H1 (cell line): ENCODE measurements at regions not wholly inside any gene's neighbourhood (a gene's known extent, or its start where the extent isn't known, plus 50 kb on each side); places are given as distances from the start of the nearest gene placed in this dataset.

ENCODE experiments used
- CTCF ChIA-PET: fragments of 300-600 bp; sonication (Branson Sonifier 250); formaldehyde crosslinking; loops from one replicate; lab custom pipeline; 2021; ENCODE audit not compliant: partially characterized antibody; lab: Charles Lee
- POLR2A ChIA-PET: fragments of 300-600 bp; sonication (Branson Sonifier 250); formaldehyde crosslinking; loops from one replicate; lab custom pipeline; 2021; ENCODE audit warnings: inconsistent platforms; ENCODE audit not compliant: partially characterized antibody; lab: Charles Lee
- DNase-seq, 2 experiments: peaks; one replicate each; pipeline versions ENCODE4 v3.0.0 to v3.0.0-alpha.2; 2010 to 2022; ENCODE audit warnings: low spot score in 2 of 2, low read depth in 1 of 2, mixed read lengths in 1 of 2
- FAIRE-seq: peaks from 2 replicates; lab custom pipeline; 2011; peaks lifted over from hg19 to GRCh38; lab: Jason Lieb, UNC
- H2AFZ ChIP-seq: 2 replicates; pipeline ENCODE4 v1.8.1; 2012; ENCODE audit warnings: low read length, inconsistent platforms
- H2AK5ac ChIP-seq: 2 replicates; pipeline ENCODE4 v1.6.1; 2013; ENCODE audit warnings: low read depth, low read length
- H2BK120ac ChIP-seq: replicated peaks from 2 replicates; pipeline ENCODE3; 2013; ENCODE audit warnings: low read depth, low read length, inconsistent platforms
- H2BK12ac ChIP-seq: 2 replicates; pipeline ENCODE4 v1.6.1; 2013; ENCODE audit warnings: low read depth, low read length
- H2BK15ac ChIP-seq: 2 replicates; pipeline ENCODE4 v1.6.1; 2013; ENCODE audit warnings: low read length
- H2BK20ac ChIP-seq: 2 replicates; pipeline ENCODE4 v1.6.1; 2013; ENCODE audit warnings: low read length
- H2BK5ac ChIP-seq: 2 replicates; pipeline ENCODE4 v1.6.1; 2013; ENCODE audit warnings: low read depth, low read length
- H3K14ac ChIP-seq: 2 replicates; pipeline ENCODE4 v1.6.1; 2013; ENCODE audit warnings: inconsistent platforms; ENCODE audit not compliant: insufficient read length
- H3K18ac ChIP-seq: 2 replicates; pipeline ENCODE4 v1.6.1; 2013; ENCODE audit warnings: low read length; ENCODE audit errors: extremely low read depth
- H3K23ac ChIP-seq: 2 replicates; pipeline ENCODE4 v1.6.1; 2013; ENCODE audit warnings: inconsistent platforms; ENCODE audit not compliant: insufficient read length
- H3K23me2 ChIP-seq: 2 replicates; pipeline ENCODE4 v1.6.1; 2013; ENCODE audit warnings: low read depth, low read length
- H3K27ac ChIP-seq: 2 replicates; pipeline ENCODE4 v1.6.1; 2011; ENCODE audit warnings: low read depth, low read length, inconsistent platforms
- H3K27me3 ChIP-seq, 4 experiments: replicated peaks in 1 of 4; 1 replicate in 1 of 4; 2 replicates in 3 of 4; pipeline versions ENCODE4 v1.6.1 to v1.8.1; 2011 to 2013; ENCODE audit warnings: low read length in 3 of 4, mild to moderate bottlenecking in 3 of 4, inconsistent platforms in 2 of 4, mixed read lengths in 2 of 4, moderate library complexity in 1 of 4; ENCODE audit not compliant: control insufficient read depth in 3 of 4, insufficient read depth in 3 of 4; ENCODE audit errors: extremely low read depth in 1 of 4
- H3K36me3 ChIP-seq, 4 experiments: 2 replicates each; pipeline versions ENCODE4 v1.6.1 to v1.8.1; 2011 to 2013; ENCODE audit warnings: mild to moderate bottlenecking in 4 of 4, low read length in 3 of 4, moderate library complexity in 2 of 4, control low read depth in 1 of 4, inconsistent platforms in 1 of 4; ENCODE audit not compliant: insufficient read depth in 4 of 4, control insufficient read depth in 2 of 4
- H3K4ac ChIP-seq: replicated peaks from 2 replicates; pipeline ENCODE3; 2013; ENCODE audit warnings: low read length, low read depth, mixed read lengths, inconsistent platforms; ENCODE audit not compliant: insufficient read length
- H3K4me1 ChIP-seq, 4 experiments: replicated peaks in 1 of 4; 1 replicate in 1 of 4; 2 replicates in 3 of 4; pipeline versions ENCODE4 v1.6.1 to v1.8.1; 2011 to 2013; ENCODE audit warnings: low read length in 3 of 4, inconsistent platforms in 2 of 4, mixed read lengths in 1 of 4; ENCODE audit not compliant: insufficient read depth in 4 of 4, control insufficient read depth in 3 of 4
- H3K4me2 ChIP-seq, 2 experiments: 2 replicates each; pipeline versions ENCODE4 v1.6.1 to v1.8.1; 2011 to 2013; ENCODE audit warnings: low read depth in 2 of 2, low read length in 2 of 2, control low read depth in 1 of 2, inconsistent platforms in 1 of 2, mild to moderate bottlenecking in 1 of 2; ENCODE audit not compliant: insufficient read depth in 1 of 2
- H3K4me3 ChIP-seq, 4 experiments: fragments of 200-600, 300-600 bp in 1 of 4; sonication (generic), shearing (Covaris generic), sonication (Bioruptor Twin) in 1 of 4; 2 replicates each; pipeline versions ENCODE4 v1.5.1 to v1.8.1; 2011 to 2016; ENCODE audit warnings: low read length in 4 of 4, low read depth in 3 of 4, control low read depth in 2 of 4, inconsistent platforms in 2 of 4, mild to moderate bottlenecking in 2 of 4, mixed read lengths in 1 of 4, moderate library complexity in 1 of 4; ENCODE audit not compliant: insufficient read depth in 2 of 4; ENCODE audit errors: extremely low read depth in 1 of 4
- H3K56ac ChIP-seq: replicated peaks from 2 replicates; pipeline ENCODE3; 2013; ENCODE audit warnings: low read depth, mild to moderate bottlenecking, mixed read lengths, low read length, inconsistent platforms; ENCODE audit not compliant: insufficient read length
- H3K79me1 ChIP-seq: 2 replicates; pipeline ENCODE4 v1.6.1; 2013; ENCODE audit warnings: low read depth, low read length, control low read depth
- H3K79me2 ChIP-seq, 2 experiments: 2 replicates each; pipeline versions ENCODE4 v1.6.1 to v1.8.1; 2012 to 2013; ENCODE audit warnings: low read length in 2 of 2, mild to moderate bottlenecking in 2 of 2, inconsistent platforms in 1 of 2; ENCODE audit not compliant: insufficient read depth in 2 of 2, control insufficient read depth in 1 of 2
- H3K9ac ChIP-seq, 4 experiments: replicated peaks in 1 of 4; 1 replicate in 1 of 4; 2 replicates in 3 of 4; pipeline versions ENCODE4 v1.6.1 to v1.8.1; 2011 to 2013; ENCODE audit warnings: low read depth in 3 of 4, low read length in 3 of 4, control low read depth in 2 of 4, mild to moderate bottlenecking in 2 of 4, moderate library complexity in 2 of 4, inconsistent platforms in 1 of 4; ENCODE audit errors: extremely low read depth in 1 of 4
- H3K9me3 ChIP-seq, 2 experiments: 2 replicates each; pipeline versions ENCODE4 v1.6.1 to v1.8.1; 2012 to 2013; ENCODE audit warnings: mild to moderate bottlenecking in 2 of 2, moderate library complexity in 2 of 2, control low read depth in 1 of 2, inconsistent platforms in 1 of 2, low read depth in 1 of 2, low read length in 1 of 2, mixed read lengths in 1 of 2; ENCODE audit not compliant: insufficient read depth in 2 of 2
- H4K20me1 ChIP-seq, 2 experiments: replicated peaks in 1 of 2; 2 replicates each; pipeline versions ENCODE3 to v1.8.1; 2011 to 2013; ENCODE audit warnings: inconsistent platforms in 2 of 2, low read length in 2 of 2, mild to moderate bottlenecking in 1 of 2; ENCODE audit not compliant: insufficient read depth in 2 of 2, control insufficient read depth in 1 of 2
- H4K5ac ChIP-seq: 2 replicates; pipeline ENCODE4 v1.6.1; 2013; ENCODE audit warnings: low read length, low read depth, mixed read lengths, inconsistent platforms; ENCODE audit not compliant: insufficient read length
- H4K8ac ChIP-seq: 2 replicates; pipeline ENCODE4 v1.8.0; 2013; ENCODE audit warnings: mild to moderate bottlenecking, moderate library complexity, low read length, inconsistent platforms; ENCODE audit not compliant: insufficient read depth; ENCODE audit errors: extremely low read depth
- H4K91ac ChIP-seq: replicated peaks from 2 replicates; pipeline ENCODE3; 2013; ENCODE audit warnings: low read length, mixed read lengths, inconsistent platforms; ENCODE audit not compliant: insufficient read length
- ATF2 ChIP-seq: IDR thresholded peaks from 2 replicates; pipeline ENCODE4 v1.6.1; 2012; ENCODE audit warnings: low read length, inconsistent platforms
- ATF3 ChIP-seq: IDR thresholded peaks from 2 replicates; pipeline ENCODE4 v1.6.1; 2011; ENCODE audit warnings: low read depth, mild to moderate bottlenecking, low read length; ENCODE audit not compliant: insufficient read depth
- CEBPB ChIP-seq: IDR thresholded peaks from 2 replicates; pipeline ENCODE4 v1.6.1; 2012; ENCODE audit warnings: low read depth, low read length
- CTBP2 ChIP-seq: IDR thresholded peaks from 2 replicates; pipeline ENCODE4 v1.7.0; 2011; ENCODE audit warnings: borderline replicate concordance, mild to moderate bottlenecking, moderate library complexity, mixed read lengths, low read length; ENCODE audit not compliant: insufficient read depth, insufficient read length
- EP300 ChIP-seq, 2 experiments: IDR thresholded peaks; 1 replicate in 1 of 2; 2 replicates in 1 of 2; pipeline ENCODE4 v1.6.1; 2011 to 2012; ENCODE audit warnings: low read depth in 2 of 2, low read length in 2 of 2, mild to moderate bottlenecking in 2 of 2, borderline replicate concordance in 1 of 2, inconsistent platforms in 1 of 2, moderate library complexity in 1 of 2
- JUN ChIP-seq: IDR thresholded peaks from 2 replicates; pipeline ENCODE4 v1.6.1; 2011; ENCODE audit warnings: low read depth, mild to moderate bottlenecking, improper control_type of control experiment, low read length
- NANOG ChIP-seq: IDR thresholded peaks from 2 replicates; pipeline ENCODE4 v1.6.1; 2011; ENCODE audit warnings: low read length, low read depth, mild to moderate bottlenecking, inconsistent platforms; ENCODE audit not compliant: insufficient read depth, poor library complexity, severe bottlenecking
- SAP30 ChIP-seq: fragments of 300-600 bp; sonication (generic); IDR thresholded peaks from 2 replicates; pipeline ENCODE4 v1.7.1; 2012; ENCODE audit warnings: low read length, moderate library complexity, mild to moderate bottlenecking, inconsistent platforms; ENCODE audit not compliant: insufficient read depth, insufficient replicate concordance
- SIX5 ChIP-seq: IDR thresholded peaks from 2 replicates; pipeline ENCODE4 v1.6.1; 2011; ENCODE audit warnings: mild to moderate bottlenecking, low read depth, low read length
- TBP ChIP-seq: IDR thresholded peaks from 2 replicates; pipeline ENCODE4 v1.6.1; 2011; ENCODE audit warnings: low read depth, low read length, improper control_type of control experiment
- ZNF274 ChIP-seq: IDR thresholded peaks from 2 replicates; pipeline ENCODE4 v1.7.0; 2012; ENCODE audit warnings: low read length, borderline replicate concordance; ENCODE audit errors: extremely low read depth
- WGBS, 2 experiments: shearing (Covaris generic) in 1 of 2; methylation state at CpG; one replicate each; pipeline versions ENCODE4 v1.1.6 to v1.1.7; 2013 to 2015; ENCODE audit warnings: low lambda C conversion rate in 2 of 2, mixed read lengths in 2 of 2, inconsistent platforms in 1 of 2, low coverage in 1 of 2, missing lambda C conversion rate in 1 of 2; ENCODE audit not compliant: insufficient replicate concordance in 2 of 2, insufficient coverage in 1 of 2, insufficient read length in 1 of 2; ENCODE audit errors: extremely low coverage in 1 of 2, missing lambda C conversion rate in 1 of 2; 5-methylcytosine and 5-hydroxymethylcytosine counted together

- DNase-seq (no peak), FAIRE-seq (no peak)
- no peak overlapping the region for H3K4me2 ChIP-seq
- ChIA-PET CTCF (no interaction called here), POLR2A (no interaction called here)
- H2BK120ac ChIP-seq: no peak overlapping the region
- H2AK5ac ChIP-seq: no peak overlapping the region
- H3K14ac ChIP-seq: no peak overlapping the region
- H3K36me3 ChIP-seq: no peaks in the 10 kb centered on the region
- no peak overlapping the region for H2BK20ac ChIP-seq
- no peaks in the 10 kb centered on the region for H3K27me3 ChIP-seq
- TF ChIP-seq CTBP2 (no peak), ATF2 (no peak), EP300 (IDR thresholded peaks at IDR 0.05; ENCODE audit: borderline replicate concordance in 1 of 2, low read depth in 2 of 2, low read length in 2 of 2) (no peak), ATF3 (no peak), CEBPB (no peak), SIX5 (no peak), NANOG (no peak), TBP (no peak), SAP30 (no peak), JUN (no peak), ZNF274 (no peak)
- H3K27ac ChIP-seq: no peak overlapping the region
- H3K9me3 ChIP-seq: no peaks in the 10 kb centered on the region
- H4K5ac ChIP-seq: no peak overlapping the region
- H2BK12ac ChIP-seq: no peak overlapping the region
- no peak overlapping the region for H3K18ac ChIP-seq
- WGBS, 2 experiments: 97% methylated on average over 4 of the region's 4 CpGs; no CpG with 5 or more reads in 1 of the 2 experiments
- no peak overlapping the region for H3K4ac ChIP-seq
- no peak overlapping the region for H3K9ac ChIP-seq
- H2BK5ac ChIP-seq: no peak overlapping the region
- H3K23ac ChIP-seq: no peak overlapping the region
- no peak overlapping the region for H4K8ac ChIP-seq
- no peaks in the 10 kb centered on the region for H4K20me1 ChIP-seq
- H4K91ac ChIP-seq: no peak overlapping the region
- H3K79me2 ChIP-seq: no peaks in the 10 kb centered on the region
- H2BK15ac ChIP-seq: no peak overlapping the region
- no peaks in the 10 kb centered on the region for H3K23me2 ChIP-seq
- no peak overlapping the region for H3K56ac ChIP-seq
- H2AFZ ChIP-seq: no peak overlapping the region
- no peak overlapping the region for H3K4me3 ChIP-seq
- H3K79me1 ChIP-seq: no peaks in the 10 kb centered on the region
- no peaks in the 10 kb centered on the region for H3K4me1 ChIP-seq
Measured at GRCh38 chr7:91514591-91514990, 250.4 kb downstream of the FZD1 start.
